Brain microvascular endothelial cell (primary cell): ENCODE measurements at regions not wholly inside any gene's neighbourhood (a gene's known extent, or its start where the extent isn't known, plus 50 kb on each side); places are given as distances from the start of the nearest gene placed in this dataset.
"Not testable (repeated sequence)": the region's sequence is repeated elsewhere in the genome, so short reads cannot be mapped to it uniquely, and the experiment has no call there.

Experiments used
- DNase-seq: peaks from one replicate; pipeline ENCODE4 v3.0.0-alpha.2; 2020
- H3K27ac ChIP-seq: fragments of 250-450 bp; sonication (Bioruptor Pico); 2 replicates; pipeline ENCODE4 v1.5.1; 2020; ENCODE audit warnings: mild to moderate bottlenecking, moderate library complexity
- H3K27me3 ChIP-seq: fragments of 250-450 bp; sonication (Bioruptor Pico); replicated peaks from 2 replicates; pipeline ENCODE4 v1.5.1; 2020; ENCODE audit warnings: mild to moderate bottlenecking
- H3K36me3 ChIP-seq: fragments of 250-450 bp; sonication (Bioruptor Pico); replicated peaks from 2 replicates; pipeline ENCODE4 v1.5.1; 2020; ENCODE audit warnings: mild to moderate bottlenecking
- H3K4me3 ChIP-seq: 2 replicates; pipeline ENCODE4 v1.5.1; 2011; ENCODE audit warnings: low read depth, mild to moderate bottlenecking, control low read depth, low read length, moderate library complexity
- CTCF ChIP-seq: IDR thresholded peaks from 2 replicates; pipeline ENCODE4 v1.5.1; 2011; ENCODE audit warnings: low read depth, mild to moderate bottlenecking, moderate library complexity, low read length, control low read depth, inconsistent platforms; ENCODE audit errors: missing control alignments
- in situ Hi-C: cut with HindIII; loops from 2 replicates; pipeline ENCODE4 v1.10.0; 2017; ENCODE audit warnings: low sequenced_read_pairs, low pct_ligation_motif_present

DNA sequence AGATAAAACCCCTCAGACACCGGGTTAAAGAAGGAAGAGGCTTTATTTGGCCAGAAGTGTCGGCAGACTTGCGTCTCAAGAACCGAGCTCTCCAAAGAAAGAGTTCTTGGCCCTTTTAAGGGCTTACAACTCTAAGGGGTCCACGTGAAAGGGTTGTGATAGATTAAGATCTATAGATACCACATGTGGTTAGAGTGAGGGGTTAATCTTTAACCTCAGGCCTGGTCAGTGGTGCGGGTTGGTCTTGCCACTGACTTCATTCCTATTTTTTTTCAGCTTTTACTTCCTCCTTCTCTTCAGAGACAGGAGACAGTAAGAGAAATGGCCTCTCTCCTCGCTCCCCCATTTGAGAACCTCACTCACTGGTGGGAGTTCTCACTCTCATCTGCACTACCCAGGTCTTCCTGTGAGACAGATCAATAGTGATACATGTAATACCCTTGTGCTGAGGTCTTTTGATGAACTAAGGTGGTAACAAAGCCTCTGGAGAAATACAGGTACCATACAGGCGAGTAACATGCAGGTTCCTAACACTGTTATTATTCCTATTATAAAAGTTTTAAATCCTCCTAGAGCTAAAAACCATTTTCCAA, 52.4 kb upstream of the COX7C start:
- Histone ChIP-seq H3K4me3 (no peak overlapping the region), H3K27me3 (no peaks in the 10 kb centered on the region), H3K27ac (no peak overlapping the region), H3K36me3 (no peaks in the 10 kb centered on the region)
- TF ChIP-seq CTCF: no peak
- DNase-seq: no peak
- in situ Hi-C loops: no loop called here

GRCh38 chr5:86566030-86566429, 51.7 kb upstream of the COX7C start:
- H3K27ac ChIP-seq, DNase-seq, H3K36me3 ChIP-seq, in situ Hi-C loops, H3K27me3 ChIP-seq, H3K4me3 ChIP-seq: not testable (repeated sequence)
